Activated CD8-positive, alpha-beta memory T cell treated with anti-CD3 and anti-CD28 coated beads for 36 hours (primary cell): ENCODE measurements at regions not wholly inside any gene's neighbourhood (a gene's known extent, or its start where the extent isn't known, plus 50 kb on each side); places are given as distances from the start of the nearest gene placed in this dataset.

Experiments used
- CTCF ChIA-PET: fragments of 350-600 bp; sonication (Branson Sonifier 250); formaldehyde crosslinking; loops from one replicate; lab custom pipeline; 2021; ENCODE audit warnings: antibody characterized with exemption; lab: Charles Lee
- POLR2A ChIA-PET: fragments of 350-600 bp; sonication (Branson Sonifier 250); formaldehyde crosslinking; loops from one replicate; lab custom pipeline; 2021; ENCODE audit warnings: antibody characterized with exemption; lab: Charles Lee

GRCh38 chr10:106520698-106521097 lies 643.8 kb downstream of the SORCS1 start:
- ChIA-PET POLR2A (no interaction called here), CTCF (no interaction called here)

- ChIA-PET POLR2A (no interaction called here), CTCF (no interaction called here)
Measured at GRCh38 chr10:106519376-106520030, 645.0 kb downstream of the SORCS1 start.

GRCh38 chr10:106515206-106515790 lies 649.2 kb downstream of the SORCS1 start:
- CTCF ChIA-PET: no interaction called here
- POLR2A ChIA-PET: no interaction called here

GRCh38 chr10:106513352-106513771 lies 651.1 kb downstream of the SORCS1 start:
- CTCF ChIA-PET: no interaction called here
- POLR2A ChIA-PET: no interaction called here

- ChIA-PET CTCF (no interaction called here), POLR2A (no interaction called here)
Measured at GRCh38 chr10:106511917-106512316, 652.6 kb downstream of the SORCS1 start.

GRCh38 chr10:106508950-106509349 lies 655.6 kb downstream of the SORCS1 start:
- CTCF ChIA-PET: no interaction called here
- POLR2A ChIA-PET: interaction anchor here (0.5 kb wide), 1 partner anchor 398 kb away, joined by 4 read pairs; no protein-coding TSS in a partner anchor

- ChIA-PET CTCF (no interaction called here), POLR2A (no interaction called here)
Measured at GRCh38 chr10:106506526-106507283, 657.8 kb downstream of the SORCS1 start.

- CTCF ChIA-PET: interaction anchor here (0.7 kb wide), 1 partner anchor 261 kb away, joined by 4 read pairs; no protein-coding TSS in a partner anchor
- POLR2A ChIA-PET: no interaction called here
Measured at GRCh38 chr10:106504536-106504935, 660.0 kb downstream of the SORCS1 start.

- CTCF ChIA-PET: no interaction called here
- POLR2A ChIA-PET: no interaction called here
Measured at GRCh38 chr10:106502641-106503040, 661.9 kb downstream of the SORCS1 start.

GRCh38 chr10:106500925-106501525 lies 663.5 kb downstream of the SORCS1 start:
- ChIA-PET POLR2A (no interaction called here), CTCF (no interaction called here)

GRCh38 chr10:106500041-106500924 lies 664.2 kb downstream of the SORCS1 start:
- CTCF ChIA-PET: no interaction called here
- POLR2A ChIA-PET: no interaction called here

GRCh38 chr10:106499448-106499847 lies 665.1 kb downstream of the SORCS1 start:
- ChIA-PET CTCF (no interaction called here), POLR2A (no interaction called here)

- CTCF ChIA-PET: no interaction called here
- POLR2A ChIA-PET: no interaction called here
Measured at GRCh38 chr10:106498675-106499074, 665.8 kb downstream of the SORCS1 start.

GRCh38 chr10:106495931-106496330 lies 668.6 kb downstream of the SORCS1 start:
- CTCF ChIA-PET: no interaction called here
- POLR2A ChIA-PET: no interaction called here

GRCh38 chr10:106493751-106494150 lies 670.8 kb downstream of the SORCS1 start:
- CTCF ChIA-PET: no interaction called here
- POLR2A ChIA-PET: no interaction called here

- POLR2A ChIA-PET: no interaction called here
- CTCF ChIA-PET: no interaction called here
Measured at GRCh38 chr10:106493226-106493625, 671.3 kb downstream of the SORCS1 start.

- CTCF ChIA-PET: no interaction called here
- POLR2A ChIA-PET: no interaction called here
Measured at GRCh38 chr10:106487726-106488125, 676.8 kb downstream of the SORCS1 start.

GRCh38 chr10:106481598-106482275 lies 682.8 kb downstream of the SORCS1 start:
- ChIA-PET CTCF (no interaction called here), POLR2A (no interaction called here)

- CTCF ChIA-PET: no interaction called here
- POLR2A ChIA-PET: no interaction called here
Measured at GRCh38 chr10:106479636-106480035, 684.9 kb downstream of the SORCS1 start.
